Cardiac muscle cell (in vitro differentiated cells and primary cell): ENCODE measurements at regions not wholly inside any gene's neighbourhood (a gene's known extent, or its start where the extent isn't known, plus 50 kb on each side); places are given as distances from the start of the nearest gene placed in this dataset.

Experiments
- DNase-seq, 2 donors: peaks; one replicate each; pipeline versions ENCODE4 v3.0.0 to v3.0.0-alpha.2; 2010 to 2017; ENCODE audit warnings: low read depth in 1 of 2, low spot score in 1 of 2
- H3K27ac ChIP-seq: fragments of 200-600 bp; sonication (generic); 2 replicates; pipeline ENCODE4 v1.5.1; 2016
- H3K27me3 ChIP-seq: fragments of 200-600 bp; sonication (generic); 2 replicates; pipeline ENCODE4 v1.6.0; 2016; ENCODE audit warnings: control low read depth
- H3K36me3 ChIP-seq: fragments of 200-600 bp; sonication (generic); 2 replicates; pipeline ENCODE4 v1.5.1; 2016; ENCODE audit warnings: control low read depth
- H3K4me1 ChIP-seq: fragments of 200-600 bp; sonication (generic); 2 replicates; pipeline ENCODE4 v1.8.1; 2017; ENCODE audit warnings: low read depth, mild to moderate bottlenecking, mixed run types
- H3K4me3 ChIP-seq: fragments of 200-600 bp; sonication (generic); 2 replicates; pipeline ENCODE4 v1.5.1; 2016; ENCODE audit warnings: mild to moderate bottlenecking
- H3K9me3 ChIP-seq: fragments of 200-600 bp; sonication (generic); 2 replicates; pipeline ENCODE4 v1.5.1; 2017; ENCODE audit warnings: low read depth, mild to moderate bottlenecking, control low read depth
- TF ChIP-seq, protein P1 (sequence below): IDR thresholded peaks from 2 replicates; pipeline ENCODE4 v1.5.1; 2012; ENCODE audit warnings: low read depth, mild to moderate bottlenecking, low read length

- TF ChIP-seq, protein P1, sequence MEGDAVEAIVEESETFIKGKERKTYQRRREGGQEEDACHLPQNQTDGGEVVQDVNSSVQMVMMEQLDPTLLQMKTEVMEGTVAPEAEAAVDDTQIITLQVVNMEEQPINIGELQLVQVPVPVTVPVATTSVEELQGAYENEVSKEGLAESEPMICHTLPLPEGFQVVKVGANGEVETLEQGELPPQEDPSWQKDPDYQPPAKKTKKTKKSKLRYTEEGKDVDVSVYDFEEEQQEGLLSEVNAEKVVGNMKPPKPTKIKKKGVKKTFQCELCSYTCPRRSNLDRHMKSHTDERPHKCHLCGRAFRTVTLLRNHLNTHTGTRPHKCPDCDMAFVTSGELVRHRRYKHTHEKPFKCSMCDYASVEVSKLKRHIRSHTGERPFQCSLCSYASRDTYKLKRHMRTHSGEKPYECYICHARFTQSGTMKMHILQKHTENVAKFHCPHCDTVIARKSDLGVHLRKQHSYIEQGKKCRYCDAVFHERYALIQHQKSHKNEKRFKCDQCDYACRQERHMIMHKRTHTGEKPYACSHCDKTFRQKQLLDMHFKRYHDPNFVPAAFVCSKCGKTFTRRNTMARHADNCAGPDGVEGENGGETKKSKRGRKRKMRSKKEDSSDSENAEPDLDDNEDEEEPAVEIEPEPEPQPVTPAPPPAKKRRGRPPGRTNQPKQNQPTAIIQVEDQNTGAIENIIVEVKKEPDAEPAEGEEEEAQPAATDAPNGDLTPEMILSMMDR, result no peak
- no peaks in the 10 kb centered on the region for H3K9me3 ChIP-seq
- H3K27me3 ChIP-seq, result no peaks in the 10 kb centered on the region
- no peak overlapping the region for H3K4me3 ChIP-seq
- DNase-seq, result no peak
- H3K36me3 ChIP-seq, result no peaks in the 10 kb centered on the region
- H3K4me1 ChIP-seq, result no peaks in the 10 kb centered on the region
- H3K27ac ChIP-seq, result no peak overlapping the region
Observed at GRCh38 chr21:17976691-17977090, 157.5 kb upstream of the C21orf91 start.

GRCh38 chr21:17976139-17976538 is 157.0 kb upstream of the C21orf91 start:
- DNase-seq, result no peak
- no peak overlapping the region for H3K27ac ChIP-seq
- no peaks in the 10 kb centered on the region for H3K4me1 ChIP-seq
- no peaks in the 10 kb centered on the region for H3K27me3 ChIP-seq
- H3K36me3 ChIP-seq, result no peaks in the 10 kb centered on the region
- H3K4me3 ChIP-seq, result no peak overlapping the region
- H3K9me3 ChIP-seq, result no peaks in the 10 kb centered on the region
- TF ChIP-seq, protein P1, result no peak

- H3K27ac ChIP-seq, result no peak overlapping the region
- H3K9me3 ChIP-seq, result no peaks in the 10 kb centered on the region
- DNase-seq, result no peak
- H3K4me3 ChIP-seq, result no peak overlapping the region
- no peaks in the 10 kb centered on the region for H3K27me3 ChIP-seq
- TF ChIP-seq, protein P1, result no peak
- no peaks in the 10 kb centered on the region for H3K36me3 ChIP-seq
- H3K4me1 ChIP-seq, result no peaks in the 10 kb centered on the region
Observed at GRCh38 chr21:17967319-17967718, 148.2 kb upstream of the C21orf91 start.

- DNase-seq, result no peak
- TF ChIP-seq, protein P1, result no peak
- Histone ChIP-seq H3K9me3 (no peaks in the 10 kb centered on the region), H3K4me3 (no peak overlapping the region), H3K27ac (no peak overlapping the region), H3K36me3 (no peaks in the 10 kb centered on the region), H3K27me3 (no peaks in the 10 kb centered on the region), H3K4me1 (no peaks in the 10 kb centered on the region)
Observed at GRCh38 chr21:17964716-17965115, 145.6 kb upstream of the C21orf91 start.

DNA sequence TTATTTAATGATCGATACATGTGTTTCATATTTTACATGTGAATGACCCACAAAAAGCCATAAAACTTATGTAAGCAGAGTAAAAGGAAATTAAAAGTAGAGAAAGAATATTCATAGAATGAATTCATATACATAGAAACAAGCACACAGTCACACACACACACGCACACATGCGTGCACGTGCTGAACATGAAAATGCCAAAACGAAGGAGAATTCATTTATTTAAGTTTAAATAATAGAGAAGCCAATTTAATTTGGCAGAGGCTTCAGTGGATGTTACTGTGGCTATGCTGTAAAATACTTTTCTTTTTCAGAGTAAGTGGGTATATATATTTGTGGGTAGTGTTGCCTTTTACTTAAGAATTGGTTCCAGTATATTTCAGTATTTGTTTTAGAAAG is 145.0 kb upstream of the C21orf91 start:
- Histone ChIP-seq H3K4me3 (no peak overlapping the region), H3K4me1 (no peaks in the 10 kb centered on the region), H3K36me3 (no peaks in the 10 kb centered on the region), H3K9me3 (no peaks in the 10 kb centered on the region), H3K27ac (no peak overlapping the region), H3K27me3 (no peaks in the 10 kb centered on the region)
- DNase-seq, result no peak
- TF ChIP-seq, protein P1, result no peak

DNA sequence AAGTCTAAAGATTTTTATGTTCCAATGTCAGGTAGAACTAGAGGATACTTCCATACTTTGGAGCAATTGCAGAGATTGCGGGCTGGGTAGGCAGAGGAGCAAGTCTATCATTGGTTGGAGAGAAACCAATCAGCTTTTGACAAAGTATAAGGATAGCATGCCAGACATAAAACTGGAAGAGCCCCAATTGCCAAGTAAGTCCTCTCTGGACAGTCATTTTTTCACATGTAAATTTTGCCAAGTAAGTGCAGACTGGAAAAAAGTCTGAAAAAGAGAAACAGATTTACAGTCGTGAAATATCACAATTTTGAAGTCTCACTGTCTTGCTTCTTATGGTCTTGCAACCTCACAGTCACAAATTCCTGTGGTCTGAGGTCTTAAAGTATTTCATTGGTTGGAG is 131.4 kb upstream of the C21orf91 start:
- no peaks in the 10 kb centered on the region for H3K36me3 ChIP-seq
- no peak overlapping the region for H3K27ac ChIP-seq
- H3K4me3 ChIP-seq, result no peak overlapping the region
- H3K4me1 ChIP-seq, result no peaks in the 10 kb centered on the region
- H3K9me3 ChIP-seq, result no peaks in the 10 kb centered on the region
- DNase-seq, result no peak
- H3K27me3 ChIP-seq, result no peaks in the 10 kb centered on the region
- TF ChIP-seq, protein P1, result no peak
